SK-N-SH (cell line): ENCODE measurements at regions not wholly inside any gene's neighbourhood (a gene's known extent, or its start where the extent isn't known, plus 50 kb on each side); places are given as distances from the start of the nearest gene placed in this dataset.

Experiments used
- FOSL2 ChIP-seq: IDR thresholded peaks from 2 replicates; pipeline ENCODE4 v1.4.0; 2012; ENCODE audit warnings: low read depth, mild to moderate bottlenecking, moderate library complexity, borderline replicate concordance
- JUND ChIP-seq: IDR thresholded peaks from 2 replicates; pipeline ENCODE4 v1.4.0; 2012
- TF ChIP-seq, protein P1 (sequence below): IDR thresholded peaks from 2 replicates; pipeline ENCODE4 v1.6.1; 2012; ENCODE audit warnings: mild to moderate bottlenecking, low read depth, low read length, moderate library complexity
- TF ChIP-seq, protein P2 (sequence below): fragments of 200-600 bp; sonication (generic); IDR thresholded peaks from 2 replicates; pipeline ENCODE4 v1.6.1; 2017; ENCODE audit warnings: antibody characterized with exemption, mild to moderate bottlenecking, moderate library complexity

DNA sequence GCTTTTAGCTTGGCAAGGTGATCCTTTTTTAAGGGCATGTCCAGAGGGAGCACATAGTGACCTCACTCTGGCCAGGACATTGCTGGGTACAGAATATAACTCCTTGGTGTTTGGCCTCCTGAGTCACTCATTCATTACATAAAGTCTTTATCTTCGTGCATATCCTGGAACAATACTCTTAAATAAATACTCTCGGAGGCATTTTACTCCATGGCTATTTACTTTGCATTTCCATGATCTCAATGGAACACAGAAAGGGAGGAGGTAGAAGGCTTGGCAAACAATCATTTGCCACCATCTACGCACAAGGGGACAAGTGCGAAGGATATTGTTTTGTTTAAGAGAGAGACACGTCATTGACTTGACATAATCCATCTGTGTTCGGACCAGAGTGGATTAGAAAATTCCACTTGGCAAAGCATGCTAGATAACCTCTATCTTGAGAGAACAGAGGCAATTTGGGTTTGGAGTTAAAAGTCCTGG, 210.0 kb downstream of the IRS2 start:
- no peak for TF ChIP-seq FOSL2
- TF ChIP-seq, protein P1, sequence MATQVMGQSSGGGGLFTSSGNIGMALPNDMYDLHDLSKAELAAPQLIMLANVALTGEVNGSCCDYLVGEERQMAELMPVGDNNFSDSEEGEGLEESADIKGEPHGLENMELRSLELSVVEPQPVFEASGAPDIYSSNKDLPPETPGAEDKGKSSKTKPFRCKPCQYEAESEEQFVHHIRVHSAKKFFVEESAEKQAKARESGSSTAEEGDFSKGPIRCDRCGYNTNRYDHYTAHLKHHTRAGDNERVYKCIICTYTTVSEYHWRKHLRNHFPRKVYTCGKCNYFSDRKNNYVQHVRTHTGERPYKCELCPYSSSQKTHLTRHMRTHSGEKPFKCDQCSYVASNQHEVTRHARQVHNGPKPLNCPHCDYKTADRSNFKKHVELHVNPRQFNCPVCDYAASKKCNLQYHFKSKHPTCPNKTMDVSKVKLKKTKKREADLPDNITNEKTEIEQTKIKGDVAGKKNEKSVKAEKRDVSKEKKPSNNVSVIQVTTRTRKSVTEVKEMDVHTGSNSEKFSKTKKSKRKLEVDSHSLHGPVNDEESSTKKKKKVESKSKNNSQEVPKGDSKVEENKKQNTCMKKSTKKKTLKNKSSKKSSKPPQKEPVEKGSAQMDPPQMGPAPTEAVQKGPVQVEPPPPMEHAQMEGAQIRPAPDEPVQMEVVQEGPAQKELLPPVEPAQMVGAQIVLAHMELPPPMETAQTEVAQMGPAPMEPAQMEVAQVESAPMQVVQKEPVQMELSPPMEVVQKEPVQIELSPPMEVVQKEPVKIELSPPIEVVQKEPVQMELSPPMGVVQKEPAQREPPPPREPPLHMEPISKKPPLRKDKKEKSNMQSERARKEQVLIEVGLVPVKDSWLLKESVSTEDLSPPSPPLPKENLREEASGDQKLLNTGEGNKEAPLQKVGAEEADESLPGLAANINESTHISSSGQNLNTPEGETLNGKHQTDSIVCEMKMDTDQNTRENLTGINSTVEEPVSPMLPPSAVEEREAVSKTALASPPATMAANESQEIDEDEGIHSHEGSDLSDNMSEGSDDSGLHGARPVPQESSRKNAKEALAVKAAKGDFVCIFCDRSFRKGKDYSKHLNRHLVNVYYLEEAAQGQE: no peak
- TF ChIP-seq JUND: no peak
- TF ChIP-seq, protein P2, sequence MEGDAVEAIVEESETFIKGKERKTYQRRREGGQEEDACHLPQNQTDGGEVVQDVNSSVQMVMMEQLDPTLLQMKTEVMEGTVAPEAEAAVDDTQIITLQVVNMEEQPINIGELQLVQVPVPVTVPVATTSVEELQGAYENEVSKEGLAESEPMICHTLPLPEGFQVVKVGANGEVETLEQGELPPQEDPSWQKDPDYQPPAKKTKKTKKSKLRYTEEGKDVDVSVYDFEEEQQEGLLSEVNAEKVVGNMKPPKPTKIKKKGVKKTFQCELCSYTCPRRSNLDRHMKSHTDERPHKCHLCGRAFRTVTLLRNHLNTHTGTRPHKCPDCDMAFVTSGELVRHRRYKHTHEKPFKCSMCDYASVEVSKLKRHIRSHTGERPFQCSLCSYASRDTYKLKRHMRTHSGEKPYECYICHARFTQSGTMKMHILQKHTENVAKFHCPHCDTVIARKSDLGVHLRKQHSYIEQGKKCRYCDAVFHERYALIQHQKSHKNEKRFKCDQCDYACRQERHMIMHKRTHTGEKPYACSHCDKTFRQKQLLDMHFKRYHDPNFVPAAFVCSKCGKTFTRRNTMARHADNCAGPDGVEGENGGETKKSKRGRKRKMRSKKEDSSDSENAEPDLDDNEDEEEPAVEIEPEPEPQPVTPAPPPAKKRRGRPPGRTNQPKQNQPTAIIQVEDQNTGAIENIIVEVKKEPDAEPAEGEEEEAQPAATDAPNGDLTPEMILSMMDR: no peak
